Epithelial cell of proximal tubule (primary cell): ENCODE measurements at regions not wholly inside any gene's neighbourhood (a gene's known extent, or its start where the extent isn't known, plus 50 kb on each side); places are given as distances from the start of the nearest gene placed in this dataset.

ENCODE experiments used
- DNase-seq: peaks from one replicate; pipeline ENCODE4 v3.0.0-alpha.2; 2011; ENCODE audit warnings: low read depth
- H3K4me3 ChIP-seq: 2 replicates; pipeline ENCODE4 v1.5.1; 2011; ENCODE audit warnings: low read depth, mild to moderate bottlenecking, low read length
- CTCF ChIP-seq: conservative IDR thresholded peaks from 2 replicates; pipeline ENCODE4 v1.5.1; 2012; ENCODE audit warnings: low read depth, mild to moderate bottlenecking, low read length

DNA sequence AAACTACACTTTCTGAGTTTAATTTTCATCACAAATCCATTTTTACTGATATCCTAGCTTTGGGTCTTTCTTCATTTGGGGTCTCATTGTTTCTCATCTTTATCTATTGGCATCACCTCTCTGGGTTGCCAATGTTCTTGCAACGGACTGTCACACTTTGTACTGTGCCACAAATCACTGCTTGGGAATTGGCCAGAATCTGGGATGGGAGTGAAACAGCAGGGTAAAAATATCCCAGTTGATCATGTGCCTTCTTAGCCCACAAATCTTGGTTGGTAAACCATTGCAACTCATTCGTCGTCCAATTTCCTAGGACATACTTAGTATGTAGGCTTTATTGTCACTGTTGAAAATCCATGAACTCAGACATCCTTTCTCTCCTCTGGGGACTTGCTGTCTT is 698.5 kb downstream of the OTOL1 start:
- TF ChIP-seq CTCF: no peak
- no peak overlapping the region for H3K4me3 ChIP-seq
- no peak for DNase-seq

DNA sequence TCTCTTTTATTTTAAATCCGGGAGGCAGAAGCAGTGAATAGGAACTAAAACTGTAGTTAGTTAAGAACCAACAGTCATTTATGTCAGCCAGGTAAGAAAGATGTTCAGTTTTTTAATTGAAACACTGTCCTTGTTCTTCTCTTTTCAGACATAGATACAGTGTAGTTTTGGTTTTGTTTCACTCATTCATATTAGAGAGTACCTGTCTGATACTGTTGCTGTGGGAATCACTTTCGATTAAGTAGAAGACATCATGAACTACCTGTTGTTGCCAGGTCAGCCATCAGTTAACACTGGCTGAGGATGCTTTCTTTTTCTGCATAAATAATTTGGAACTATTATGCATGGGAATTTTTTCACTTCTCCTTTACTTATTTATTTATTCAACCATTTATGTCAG is 700.4 kb downstream of the OTOL1 start:
- H3K4me3 ChIP-seq: no peak overlapping the region
- TF ChIP-seq CTCF: no peak
- no peak for DNase-seq

DNA sequence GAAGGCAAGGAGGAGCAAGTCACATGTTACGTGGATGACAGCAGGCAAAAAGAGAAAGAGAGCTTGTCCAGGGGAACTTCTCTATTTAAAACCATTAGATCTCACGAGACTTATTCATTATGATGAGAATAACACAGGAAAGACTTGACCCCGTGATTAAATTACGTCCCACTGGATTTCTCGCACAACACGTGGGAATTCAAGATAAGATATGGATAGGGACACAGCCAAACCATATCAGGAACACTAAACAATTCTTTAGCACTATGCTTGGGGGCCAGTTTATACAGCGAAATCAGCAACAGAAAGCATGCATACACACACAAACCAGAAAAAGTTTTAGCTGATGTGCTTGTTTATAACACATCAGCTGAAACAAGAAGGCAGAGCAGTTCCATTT is 704.2 kb downstream of the OTOL1 start:
- no peak overlapping the region for H3K4me3 ChIP-seq
- no peak for DNase-seq
- TF ChIP-seq CTCF: no peak

DNA sequence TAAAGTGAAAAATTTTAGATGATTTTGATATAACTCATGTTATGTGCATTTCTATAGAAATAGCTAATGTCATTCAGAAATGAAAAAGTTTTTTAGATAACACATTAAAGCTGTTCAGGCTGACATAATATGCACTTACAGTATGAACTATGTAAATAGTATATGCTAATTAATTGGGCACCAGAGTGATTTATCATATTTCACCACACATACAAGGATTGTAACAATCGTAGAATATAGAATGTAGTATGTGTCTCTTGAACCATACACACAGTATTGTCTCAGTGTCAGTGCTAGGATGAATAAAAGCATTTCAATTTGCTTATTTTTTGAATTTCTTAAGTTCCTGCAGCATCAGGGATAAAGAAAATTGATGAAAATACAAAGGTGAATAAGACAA is 710.0 kb downstream of the OTOL1 start:
- no peak for DNase-seq
- TF ChIP-seq CTCF: no peak
- no peak overlapping the region for H3K4me3 ChIP-seq

GRCh38 chr3:162211470-162211869 is 714.9 kb downstream of the OTOL1 start:
- no peak for DNase-seq
- TF ChIP-seq CTCF: no peak
- H3K4me3 ChIP-seq: no peak overlapping the region

GRCh38 chr3:162213196-162213595 is 716.6 kb downstream of the OTOL1 start:
- TF ChIP-seq CTCF: no peak
- H3K4me3 ChIP-seq: no peak overlapping the region
- no peak for DNase-seq

GRCh38 chr3:162213956-162214355 is 717.3 kb downstream of the OTOL1 start:
- no peak for TF ChIP-seq CTCF
- no peak for DNase-seq
- no peak overlapping the region for H3K4me3 ChIP-seq
